PC-3 (cell line): ENCODE measurements at regions not wholly inside any gene's neighbourhood (a gene's known extent, or its start where the extent isn't known, plus 50 kb on each side); places are given as distances from the start of the nearest gene placed in this dataset.

Source experiments
- ATAC-seq: fragments of 200-7000 bp; cut with Tn5 transposase; 2 replicates; pipeline ENCODE4 v1.9.1; 2020; ENCODE audit warnings: mild to moderate bottlenecking, moderate library complexity
- BruUV-seq: library from RNA; stranded (reverse); fragments of 400-500 nt; replicated peaks from 2 replicates; lab custom pipeline; 2021; lab: Mats Ljungman, UMichigan
- CTCF ChIA-PET: fragments of 300-600 bp; sonication (Branson Sonifier 250); formaldehyde crosslinking; loops from one replicate; lab custom pipeline; 2022; ENCODE audit warnings: antibody characterized with exemption; lab: Charles Lee
- POLR2A ChIA-PET: fragments of 300-600 bp; sonication (Branson Sonifier 250); formaldehyde crosslinking; loops from one replicate; lab custom pipeline; 2022; ENCODE audit warnings: antibody characterized with exemption; ENCODE audit not compliant: unreplicated experiment; lab: Charles Lee
- DNase-seq: peaks from one replicate; pipeline ENCODE4 v3.0.0-alpha.2; 2015
- H2AFZ ChIP-seq: fragments of 300-600 bp; sonication (generic); 2 replicates; pipeline ENCODE4 v1.6.0; 2016; ENCODE audit warnings: antibody characterized with exemption, low read length
- H3F3A ChIP-seq: fragments of 300-600 bp; sonication (generic); one replicate; pipeline ENCODE4 v1.6.0; 2017; ENCODE audit warnings: antibody characterized with exemption, low read length, control low read depth, mild to moderate bottlenecking; ENCODE audit not compliant: unreplicated experiment
- H3K27ac ChIP-seq: fragments of 300-600 bp; sonication (generic); 2 replicates; pipeline ENCODE4 v1.5.1; 2016; ENCODE audit warnings: mild to moderate bottlenecking, low read length
- H3K27me3 ChIP-seq: fragments of 300-600 bp; sonication (generic); 2 replicates; pipeline ENCODE4 v1.6.1; 2016; ENCODE audit warnings: low read length, mixed read lengths
- H3K36me3 ChIP-seq: fragments of 300-600 bp; sonication (generic); 2 replicates; pipeline ENCODE4 v1.6.1; 2016; ENCODE audit warnings: low read depth, mixed run types, low read length, mixed read lengths
- H3K4me1 ChIP-seq: fragments of 300-600 bp; sonication (generic); 2 replicates; pipeline ENCODE4 v1.5.1; 2016; ENCODE audit warnings: low read length; ENCODE audit not compliant: insufficient read depth
- H3K4me2 ChIP-seq: fragments of 300-600 bp; sonication (generic); 2 replicates; pipeline ENCODE4 v1.6.0; 2016; ENCODE audit warnings: low read length
- H3K4me3 ChIP-seq: fragments of 300-600 bp; sonication (generic); 2 replicates; pipeline ENCODE4 v1.5.1; 2016; ENCODE audit warnings: mild to moderate bottlenecking, low read length, mixed read lengths
- H3K79me2 ChIP-seq: fragments of 300-600 bp; sonication (generic); 2 replicates; pipeline ENCODE4 v1.6.1; 2017; ENCODE audit warnings: low read length, mixed read lengths
- H3K9ac ChIP-seq: fragments of 300-600 bp; sonication (generic); 2 replicates; pipeline ENCODE4 v1.6.0; 2016; ENCODE audit warnings: mild to moderate bottlenecking, low read length
- H3K9me2 ChIP-seq: fragments of 300-600 bp; sonication (generic); replicated peaks from 2 replicates; pipeline ENCODE4 v1.6.1; 2016; ENCODE audit warnings: mixed run types, low read length, mixed read lengths
- H3K9me3 ChIP-seq: fragments of 300-600 bp; sonication (generic); 2 replicates; pipeline ENCODE4 v1.6.1; 2016; ENCODE audit warnings: low read length, mixed read lengths
- H4K20me1 ChIP-seq: fragments of 300-600 bp; sonication (generic); 2 replicates; pipeline ENCODE4 v1.6.1; 2016; ENCODE audit warnings: low read length, mixed read lengths
- CTCF ChIP-seq: fragments of 300-600 bp; sonication (generic); conservative IDR thresholded peaks from 2 replicates; pipeline ENCODE4 v1.5.1; 2017; ENCODE audit warnings: antibody characterized with exemption, low read depth, mild to moderate bottlenecking, low read length
- EZH2 ChIP-seq: fragments of 300-600 bp; sonication (generic); IDR thresholded peaks from one replicate; pipeline ENCODE4 v1.6.1; 2017; ENCODE audit warnings: antibody characterized with exemption, mild to moderate bottlenecking, low read length; ENCODE audit not compliant: unreplicated experiment
- EZH2phosphoT487 ChIP-seq: fragments of 300-600 bp; sonication (generic); IDR thresholded peaks from 2 replicates; pipeline ENCODE4 v1.6.1; 2018; ENCODE audit warnings: mild to moderate bottlenecking, antibody characterized with exemption, low read length, borderline replicate concordance
- intact Hi-C: fragments of 100-400 bp; cut with micrococcal nuclease; formaldehyde crosslinking; loops from 2 replicates; pipeline ENCODE4 v1.9.0; 2023

GRCh38 chr16:51640196-51640595 is 489.1 kb upstream of the SALL1 start:
- Histone ChIP-seq H3K4me2 (no peak overlapping the region), H3K27me3 (no peaks in the 10 kb centered on the region), H3K36me3 (no peaks in the 10 kb centered on the region), H3F3A (no peaks in the 10 kb centered on the region), H3K79me2 (no peaks in the 10 kb centered on the region), H4K20me1 (no peaks in the 10 kb centered on the region), H2AFZ (no peak overlapping the region), H3K4me1 (no peaks in the 10 kb centered on the region), H3K9me3 (no peaks in the 10 kb centered on the region), H3K9ac (no peak overlapping the region), H3K27ac (no peak overlapping the region), H3K9me2 (no peaks in the 10 kb centered on the region), H3K4me3 (no peak overlapping the region)
- DNase-seq: no peak
- ATAC-seq: no peak
- intact Hi-C loops: no loop called here
- POLR2A ChIA-PET: no interaction called here
- TF ChIP-seq CTCF: no peak
- TF ChIP-seq EZH2: no peak
- no peak for TF ChIP-seq EZH2phosphoT487
- BruUV-seq: no TSS peak
- CTCF ChIA-PET: no interaction called here

GRCh38 chr16:51638339-51639135 is 487.5 kb upstream of the SALL1 start:
- Histone ChIP-seq H3K36me3 (no peaks in the 10 kb centered on the region), H3K4me1 (no peaks in the 10 kb centered on the region), H3K9me2 (no peaks in the 10 kb centered on the region), H4K20me1 (no peaks in the 10 kb centered on the region), H3K27me3 (no peaks in the 10 kb centered on the region), H3K79me2 (no peaks in the 10 kb centered on the region), H3K4me2 (no peak overlapping the region), H2AFZ (no peak overlapping the region), H3K9me3 (no peaks in the 10 kb centered on the region), H3K4me3 (no peak overlapping the region), H3F3A (no peaks in the 10 kb centered on the region), H3K9ac (no peak overlapping the region), H3K27ac (no peak overlapping the region)
- no peak for TF ChIP-seq CTCF
- TF ChIP-seq EZH2phosphoT487: no peak
- no peak for TF ChIP-seq EZH2
- intact Hi-C loops: no loop called here
- ChIA-PET POLR2A (no interaction called here), CTCF (no interaction called here)
- ATAC-seq (no peak), DNase-seq (no peak)
- BruUV-seq: no TSS peak

- Histone ChIP-seq H3F3A (no peaks in the 10 kb centered on the region), H3K27me3 (no peaks in the 10 kb centered on the region), H3K36me3 (no peaks in the 10 kb centered on the region), H4K20me1 (no peaks in the 10 kb centered on the region), H3K4me2 (no peak overlapping the region), H3K9me3 (no peaks in the 10 kb centered on the region), H2AFZ (no peak overlapping the region), H3K9ac (no peak overlapping the region), H3K4me1 (no peaks in the 10 kb centered on the region), H3K9me2 (no peaks in the 10 kb centered on the region), H3K79me2 (no peaks in the 10 kb centered on the region), H3K27ac (no peak overlapping the region), H3K4me3 (no peak overlapping the region)
- ChIA-PET POLR2A (no interaction called here), CTCF (no interaction called here)
- intact Hi-C loops: no loop called here
- TF ChIP-seq CTCF (no peak), EZH2 (no peak), EZH2phosphoT487 (no peak)
- BruUV-seq: no TSS peak
- ATAC-seq (no peak), DNase-seq (no peak)
Measured at GRCh38 chr16:51637770-51638094, 486.7 kb upstream of the SALL1 start.
